ENCODE measurements at regions not wholly inside any gene's neighbourhood (a gene's known extent, or its start where the extent isn't known, plus 50 kb on each side); places are given as distances from the start of the nearest gene placed in this dataset.

DNA sequence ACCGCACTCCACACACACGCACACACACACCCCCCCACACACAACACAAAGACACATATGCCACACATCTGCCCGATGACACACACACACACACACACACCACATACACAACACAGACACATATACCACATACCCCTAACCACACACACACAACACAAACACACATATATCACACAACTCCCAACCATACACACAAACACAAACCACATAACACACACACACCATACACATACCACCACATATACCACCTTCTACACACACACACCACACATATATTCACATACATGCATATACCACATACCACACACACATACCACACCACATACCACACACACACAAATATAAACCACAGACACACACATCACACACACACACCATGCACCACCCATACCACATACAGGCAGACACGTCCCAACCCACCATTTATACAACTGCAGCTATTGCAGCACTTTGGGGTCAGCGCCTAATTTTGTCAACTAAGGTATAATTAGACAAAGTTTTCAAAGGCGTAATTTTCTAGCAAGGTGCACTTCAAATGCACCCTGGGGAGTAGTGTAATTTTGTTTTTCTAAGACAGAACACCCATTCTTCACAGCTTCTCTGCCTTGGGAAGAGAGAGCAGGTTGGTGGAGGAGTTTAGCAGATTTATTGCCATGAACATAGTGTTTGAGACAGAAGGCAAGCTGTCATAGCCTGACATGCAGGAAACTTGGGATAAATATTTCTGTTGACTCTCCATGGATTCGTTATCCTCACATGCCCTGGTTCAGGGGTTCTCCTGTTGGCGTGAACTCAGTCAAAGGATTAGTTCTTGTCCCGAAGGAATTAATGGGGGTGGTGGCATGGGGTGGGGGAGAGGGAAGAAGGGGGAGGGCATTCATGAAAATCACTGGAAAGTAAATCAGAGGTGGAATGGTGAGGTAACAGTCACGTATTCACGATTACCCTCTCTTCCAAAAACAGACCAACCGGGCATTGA is 416.1 kb downstream of the LPIN1 start:
- TF ChIP-seq, protein P1, sequence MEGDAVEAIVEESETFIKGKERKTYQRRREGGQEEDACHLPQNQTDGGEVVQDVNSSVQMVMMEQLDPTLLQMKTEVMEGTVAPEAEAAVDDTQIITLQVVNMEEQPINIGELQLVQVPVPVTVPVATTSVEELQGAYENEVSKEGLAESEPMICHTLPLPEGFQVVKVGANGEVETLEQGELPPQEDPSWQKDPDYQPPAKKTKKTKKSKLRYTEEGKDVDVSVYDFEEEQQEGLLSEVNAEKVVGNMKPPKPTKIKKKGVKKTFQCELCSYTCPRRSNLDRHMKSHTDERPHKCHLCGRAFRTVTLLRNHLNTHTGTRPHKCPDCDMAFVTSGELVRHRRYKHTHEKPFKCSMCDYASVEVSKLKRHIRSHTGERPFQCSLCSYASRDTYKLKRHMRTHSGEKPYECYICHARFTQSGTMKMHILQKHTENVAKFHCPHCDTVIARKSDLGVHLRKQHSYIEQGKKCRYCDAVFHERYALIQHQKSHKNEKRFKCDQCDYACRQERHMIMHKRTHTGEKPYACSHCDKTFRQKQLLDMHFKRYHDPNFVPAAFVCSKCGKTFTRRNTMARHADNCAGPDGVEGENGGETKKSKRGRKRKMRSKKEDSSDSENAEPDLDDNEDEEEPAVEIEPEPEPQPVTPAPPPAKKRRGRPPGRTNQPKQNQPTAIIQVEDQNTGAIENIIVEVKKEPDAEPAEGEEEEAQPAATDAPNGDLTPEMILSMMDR (IDR thresholded peaks at IDR 0.05; ENCODE audit: extremely low read depth in 1 of 2, insufficient read depth in 1 of 2, low read depth in 1 of 2, low read length in 2 of 2), result no peak
- TF ChIP-seq POLR2AphosphoS5 (IDR thresholded peaks at IDR 0.05; ENCODE audit: insufficient read depth, low read depth, low read length) (no peak), POLR2A (IDR thresholded peaks at IDR 0.05; ENCODE audit: low read depth, low read length) (no peak), EZH2 (IDR thresholded peaks at IDR 0.05; ENCODE audit: borderline replicate concordance, low read depth, low read length, severe bottlenecking) (no peak), GATA2 (IDR thresholded peaks at IDR 0.05; ENCODE audit: insufficient read depth, insufficient read length, low read depth, low read length) (no peak)
- TF ChIP-seq, protein P2, sequence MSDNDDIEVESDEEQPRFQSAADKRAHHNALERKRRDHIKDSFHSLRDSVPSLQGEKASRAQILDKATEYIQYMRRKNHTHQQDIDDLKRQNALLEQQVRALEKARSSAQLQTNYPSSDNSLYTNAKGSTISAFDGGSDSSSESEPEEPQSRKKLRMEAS (IDR thresholded peaks at IDR 0.05; ENCODE audit: insufficient read depth, insufficient read length), result no peak

Data from endothelial cell of umbilical vein (primary cell).